ENCODE measurements at regions not wholly inside any gene's neighbourhood (a gene's known extent, or its start where the extent isn't known, plus 50 kb on each side); places are given as distances from the start of the nearest gene placed in this dataset.
A peak's percentile ranks its signal among the peaks of the same experiment; 100 is the strongest.

DNA sequence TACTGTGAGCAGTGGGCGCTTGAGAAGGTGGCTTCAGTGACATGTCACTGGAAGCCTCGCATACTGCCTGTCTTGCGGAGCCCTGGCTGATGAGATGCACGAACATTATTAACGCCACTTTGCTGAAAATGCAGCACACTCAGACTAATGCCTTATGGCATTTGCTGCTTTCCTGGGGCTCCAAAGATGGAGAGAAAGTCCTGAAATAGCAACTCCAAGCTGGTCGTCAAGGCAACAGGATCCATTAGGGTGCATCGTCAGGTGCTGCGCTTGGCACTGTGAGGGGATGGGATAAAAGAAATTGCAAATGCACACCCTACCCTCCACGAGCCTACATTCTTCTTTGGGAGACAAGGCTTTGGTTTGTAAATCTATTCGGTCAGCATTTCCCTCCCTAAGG is 592.5 kb downstream of the TYW1 start:
- no peaks in the 10 kb centered on the region for H3K4me1 Mint-ChIP-seq (ENCODE audit: unreplicated experiment)
- no peak overlapping the region for H3K4me3 Mint-ChIP-seq (ENCODE audit: unreplicated experiment)
- no peak for DNase-seq (ENCODE audit: low spot score)
- H3K36me3 Mint-ChIP-seq (ENCODE audit: low read depth, unreplicated experiment): peaks cover 6% of the 10 kb centered on the region
- peaks cover 30% of the 10 kb centered on the region for H3K9me3 Mint-ChIP-seq (ENCODE audit: unreplicated experiment)
- no peak for TF ChIP-seq CTCF (IDR thresholded peaks at IDR 0.05; ENCODE audit: unreplicated experiment)
- H3K27me3 Mint-ChIP-seq (ENCODE audit: unreplicated experiment): peaks cover 6% of the 10 kb centered on the region
- no peak overlapping the region for H3K27ac Mint-ChIP-seq (ENCODE audit: unreplicated experiment)

DNA sequence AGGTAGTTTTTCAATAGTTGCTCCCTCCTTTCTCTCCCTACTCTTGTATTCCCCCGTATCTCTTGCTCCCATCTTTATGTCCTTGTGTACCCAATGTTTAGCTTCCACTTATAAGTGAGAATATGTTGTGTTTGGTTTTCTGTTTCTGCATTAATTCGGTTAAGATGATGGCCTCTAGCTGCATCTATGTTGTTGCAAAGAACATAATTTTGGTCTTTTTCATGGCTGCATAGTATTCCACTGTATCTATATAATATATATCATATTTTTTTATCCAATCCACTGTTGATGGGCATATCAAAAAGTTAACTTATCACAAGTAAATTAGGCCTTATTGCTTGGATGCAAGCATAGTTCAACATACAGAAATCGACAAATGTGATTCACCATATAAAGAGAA is 594.0 kb downstream of the TYW1 start:
- Mint-ChIP-seq H3K9me3 (ENCODE audit: unreplicated experiment) (peaks cover 40% of the 10 kb centered on the region), H3K4me3 (ENCODE audit: unreplicated experiment) (no peak overlapping the region), H3K27me3 (ENCODE audit: unreplicated experiment) (peaks cover 4% of the 10 kb centered on the region), H3K36me3 (ENCODE audit: low read depth, unreplicated experiment) (peaks cover 13% of the 10 kb centered on the region), H3K27ac (ENCODE audit: unreplicated experiment) (no peak overlapping the region), H3K4me1 (ENCODE audit: unreplicated experiment) (no peaks in the 10 kb centered on the region)
- no peak for TF ChIP-seq CTCF (IDR thresholded peaks at IDR 0.05; ENCODE audit: unreplicated experiment)
- no peak for DNase-seq (ENCODE audit: low spot score)

GRCh38 chr7:67593794-67594193 is 597.2 kb downstream of the TYW1 start:
- Mint-ChIP-seq H3K27ac (ENCODE audit: unreplicated experiment) (no peak overlapping the region), H3K4me3 (ENCODE audit: unreplicated experiment) (no peak overlapping the region), H3K9me3 (ENCODE audit: unreplicated experiment) (peaks cover 41% of the 10 kb centered on the region), H3K36me3 (ENCODE audit: low read depth, unreplicated experiment) (peaks cover 16% of the 10 kb centered on the region), H3K27me3 (ENCODE audit: unreplicated experiment) (peaks cover 7% of the 10 kb centered on the region), H3K4me1 (ENCODE audit: unreplicated experiment) (no peaks in the 10 kb centered on the region)
- no peak for TF ChIP-seq CTCF (IDR thresholded peaks at IDR 0.05; ENCODE audit: unreplicated experiment)
- DNase-seq (ENCODE audit: low spot score): no peak

DNA sequence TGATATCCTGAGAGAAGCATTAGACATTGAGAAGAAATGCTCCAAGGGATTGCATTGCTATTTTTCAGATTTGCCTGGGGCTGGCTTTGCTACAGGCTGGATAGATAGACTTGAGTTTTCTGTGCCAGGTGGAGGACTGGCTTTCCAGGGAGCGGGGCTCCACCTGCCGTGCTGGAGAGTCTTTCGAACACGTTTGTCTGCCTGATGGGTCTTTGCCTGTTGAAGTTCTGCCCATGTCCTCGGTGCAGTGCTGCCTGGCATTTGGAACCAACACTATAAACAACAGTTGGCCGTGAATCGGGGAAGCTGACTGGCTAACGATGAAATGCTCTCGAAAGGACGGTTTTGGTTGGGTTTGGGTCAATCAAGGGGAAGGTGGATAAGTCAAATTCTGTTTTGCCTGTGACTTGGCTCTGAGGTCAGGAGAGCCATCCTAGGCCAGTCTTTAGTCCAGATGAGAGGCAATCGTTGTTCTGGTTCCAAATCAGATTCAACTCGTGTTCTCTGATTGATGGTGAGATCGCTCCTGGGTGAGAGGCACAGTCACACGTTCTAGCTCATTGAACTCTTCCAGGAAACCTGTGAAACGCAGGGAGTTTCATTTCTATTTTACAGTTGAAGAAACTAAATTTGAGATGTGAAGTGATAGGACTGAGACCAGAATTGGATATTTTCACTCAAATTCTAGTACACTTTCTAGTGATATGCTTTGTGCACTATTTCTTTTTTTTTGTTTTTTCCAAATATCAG is 599.0 kb downstream of the TYW1 start:
- H3K27me3 Mint-ChIP-seq (ENCODE audit: unreplicated experiment): peaks cover 4% of the 10 kb centered on the region
- TF ChIP-seq CTCF (IDR thresholded peaks at IDR 0.05; ENCODE audit: unreplicated experiment): no peak

GRCh38 chr7:67597161-67597560 is 600.5 kb downstream of the TYW1 start:
- Mint-ChIP-seq H3K27ac (ENCODE audit: unreplicated experiment) (no peak overlapping the region), H3K9me3 (ENCODE audit: unreplicated experiment) (peaks cover 45% of the 10 kb centered on the region), H3K27me3 (ENCODE audit: unreplicated experiment) (peaks cover 4% of the 10 kb centered on the region), H3K36me3 (ENCODE audit: low read depth, unreplicated experiment) (peaks cover 10% of the 10 kb centered on the region), H3K4me1 (ENCODE audit: unreplicated experiment) (no peaks in the 10 kb centered on the region), H3K4me3 (ENCODE audit: unreplicated experiment) (no peak overlapping the region)
- no peak for DNase-seq (ENCODE audit: low spot score)
- TF ChIP-seq CTCF (IDR thresholded peaks at IDR 0.05; ENCODE audit: unreplicated experiment): no peak

More for the DNA sequence above, 599.0 kb downstream of the TYW1 start:
- no peak for DNase-seq (ENCODE audit: low spot score)
- H3K9me3 Mint-ChIP-seq (ENCODE audit: unreplicated experiment): peaks cover 39% of the 10 kb centered on the region
- peak overlapping the region; percentile 59 for H3K4me3 Mint-ChIP-seq (ENCODE audit: unreplicated experiment)
- peak overlapping the region; percentile 14 for H3K27ac Mint-ChIP-seq (ENCODE audit: unreplicated experiment)
- H3K36me3 Mint-ChIP-seq (ENCODE audit: low read depth, unreplicated experiment): peaks cover 10% of the 10 kb centered on the region
- no peaks in the 10 kb centered on the region for H3K4me1 Mint-ChIP-seq (ENCODE audit: unreplicated experiment)
